C4-2B (cell line): ENCODE measurements at regions not wholly inside any gene's neighbourhood (a gene's known extent, or its start where the extent isn't known, plus 50 kb on each side); places are given as distances from the start of the nearest gene placed in this dataset.
"Not testable (repeated sequence)": the region's sequence is repeated elsewhere in the genome, so short reads cannot be mapped to it uniquely, and the experiment has no call there.

Source experiments
- H3K27ac ChIP-seq: fragments of 450-650 bp; 2 replicates; pipeline ENCODE4 v1.5.1; 2017
- ZFX ChIP-seq: fragments of 450-650 bp; IDR thresholded peaks from 2 replicates; pipeline ENCODE4 v1.6.1; 2017
- TF ChIP-seq, protein P1 (sequence below): fragments of 450-650 bp; conservative IDR thresholded peaks from 2 replicates; pipeline ENCODE4 v1.5.1; 2017; ENCODE audit warnings: mild to moderate bottlenecking

DNA sequence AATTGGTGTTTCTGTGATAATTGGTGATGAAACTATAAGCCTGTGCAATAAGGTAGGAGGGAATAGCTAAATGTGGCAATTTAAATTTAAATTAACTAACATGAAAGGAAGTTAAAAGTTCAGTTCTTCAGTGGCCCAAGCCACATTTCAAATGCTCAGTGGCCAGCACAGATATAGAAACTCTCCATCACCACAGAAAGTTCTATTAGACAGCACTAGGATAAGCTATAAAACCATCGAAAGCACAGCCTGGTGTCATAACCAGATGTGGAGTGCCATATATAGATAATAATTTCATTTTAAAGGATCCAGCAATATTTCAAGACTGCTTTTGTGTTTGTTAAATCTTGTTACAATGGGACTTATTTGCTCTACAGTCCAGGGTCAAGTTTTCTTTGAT is 119.3 kb upstream of the NR3C2 start:
- no peak overlapping the region for H3K27ac ChIP-seq

DNA sequence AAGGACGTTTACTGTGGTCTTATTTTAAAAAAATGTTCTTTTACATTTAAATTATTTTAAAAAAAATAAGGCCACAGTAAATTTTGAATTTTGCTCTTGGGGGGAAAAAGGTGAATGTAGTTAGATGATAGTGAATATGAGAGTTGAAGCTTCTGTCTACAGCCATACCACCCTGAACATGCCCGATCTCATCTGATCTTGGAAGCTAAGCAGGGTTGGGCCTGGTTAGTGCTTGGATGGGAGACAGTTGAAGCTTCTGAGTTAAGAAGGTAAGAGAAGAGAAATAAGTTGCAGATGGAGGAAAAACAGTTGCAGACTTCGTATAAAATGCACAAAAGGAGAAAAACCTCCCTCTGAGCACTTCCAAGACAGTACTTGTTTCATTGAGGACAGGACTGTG is 115.6 kb upstream of the NR3C2 start:
- TF ChIP-seq ZFX: no peak
- TF ChIP-seq, protein P1, sequence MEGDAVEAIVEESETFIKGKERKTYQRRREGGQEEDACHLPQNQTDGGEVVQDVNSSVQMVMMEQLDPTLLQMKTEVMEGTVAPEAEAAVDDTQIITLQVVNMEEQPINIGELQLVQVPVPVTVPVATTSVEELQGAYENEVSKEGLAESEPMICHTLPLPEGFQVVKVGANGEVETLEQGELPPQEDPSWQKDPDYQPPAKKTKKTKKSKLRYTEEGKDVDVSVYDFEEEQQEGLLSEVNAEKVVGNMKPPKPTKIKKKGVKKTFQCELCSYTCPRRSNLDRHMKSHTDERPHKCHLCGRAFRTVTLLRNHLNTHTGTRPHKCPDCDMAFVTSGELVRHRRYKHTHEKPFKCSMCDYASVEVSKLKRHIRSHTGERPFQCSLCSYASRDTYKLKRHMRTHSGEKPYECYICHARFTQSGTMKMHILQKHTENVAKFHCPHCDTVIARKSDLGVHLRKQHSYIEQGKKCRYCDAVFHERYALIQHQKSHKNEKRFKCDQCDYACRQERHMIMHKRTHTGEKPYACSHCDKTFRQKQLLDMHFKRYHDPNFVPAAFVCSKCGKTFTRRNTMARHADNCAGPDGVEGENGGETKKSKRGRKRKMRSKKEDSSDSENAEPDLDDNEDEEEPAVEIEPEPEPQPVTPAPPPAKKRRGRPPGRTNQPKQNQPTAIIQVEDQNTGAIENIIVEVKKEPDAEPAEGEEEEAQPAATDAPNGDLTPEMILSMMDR: no peak
- H3K27ac ChIP-seq: no peak overlapping the region

More for the DNA sequence above, 119.3 kb upstream of the NR3C2 start:
- no peak for TF ChIP-seq ZFX
- TF ChIP-seq, protein P1: no peak

DNA sequence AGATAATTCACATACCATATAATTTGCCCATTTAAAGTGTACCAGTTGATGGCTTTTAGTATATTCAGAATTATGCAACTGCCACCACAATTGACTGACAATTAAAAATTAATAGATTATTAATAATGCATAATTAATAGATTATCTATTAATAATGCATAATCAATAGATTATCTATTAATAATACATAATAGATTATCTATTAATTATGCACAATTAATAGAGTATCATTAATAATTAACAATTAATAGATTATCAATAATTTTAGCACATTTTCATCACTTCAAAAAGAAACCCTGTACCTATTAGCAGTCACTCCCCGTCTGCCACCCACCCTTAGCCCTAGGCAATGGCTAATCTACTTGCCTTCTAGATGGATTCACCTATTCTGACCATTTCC is 108.6 kb upstream of the NR3C2 start:
- no peak overlapping the region for H3K27ac ChIP-seq
- TF ChIP-seq ZFX: no peak
- TF ChIP-seq, protein P1: no peak

DNA sequence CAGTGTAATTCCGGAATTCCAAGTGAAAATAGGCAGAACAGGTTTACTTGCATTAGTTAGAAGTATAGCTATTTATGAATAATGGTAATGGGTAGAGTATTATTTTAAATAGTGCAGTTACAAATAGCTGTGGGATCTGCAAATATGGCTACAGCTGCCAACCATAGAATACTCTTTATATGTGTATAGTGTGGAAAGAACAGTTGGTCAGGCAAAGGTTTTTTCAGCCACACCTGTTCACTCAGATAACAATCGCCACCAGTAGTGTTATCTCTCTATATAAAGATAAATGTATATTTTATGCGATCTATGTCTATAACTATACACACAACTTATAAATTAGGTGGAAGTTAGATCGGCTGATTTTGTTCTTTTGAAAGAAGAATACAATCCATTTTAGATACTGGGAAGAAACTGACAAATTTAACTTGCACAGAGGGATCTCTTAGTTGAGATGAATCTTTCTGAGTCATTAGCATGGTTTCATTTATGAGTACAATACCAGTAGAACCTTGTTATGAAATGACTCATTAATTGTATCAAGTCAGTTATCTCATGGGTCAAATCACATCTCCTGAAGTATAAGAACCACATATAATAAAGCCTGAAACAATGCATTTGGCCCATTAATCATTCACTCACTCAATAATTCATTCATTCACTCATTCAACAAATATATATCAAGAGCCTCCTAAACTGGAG is 100.9 kb upstream of the NR3C2 start:
- TF ChIP-seq, protein P1: no peak
- no peak for TF ChIP-seq ZFX
- H3K27ac ChIP-seq: no peak overlapping the region

DNA sequence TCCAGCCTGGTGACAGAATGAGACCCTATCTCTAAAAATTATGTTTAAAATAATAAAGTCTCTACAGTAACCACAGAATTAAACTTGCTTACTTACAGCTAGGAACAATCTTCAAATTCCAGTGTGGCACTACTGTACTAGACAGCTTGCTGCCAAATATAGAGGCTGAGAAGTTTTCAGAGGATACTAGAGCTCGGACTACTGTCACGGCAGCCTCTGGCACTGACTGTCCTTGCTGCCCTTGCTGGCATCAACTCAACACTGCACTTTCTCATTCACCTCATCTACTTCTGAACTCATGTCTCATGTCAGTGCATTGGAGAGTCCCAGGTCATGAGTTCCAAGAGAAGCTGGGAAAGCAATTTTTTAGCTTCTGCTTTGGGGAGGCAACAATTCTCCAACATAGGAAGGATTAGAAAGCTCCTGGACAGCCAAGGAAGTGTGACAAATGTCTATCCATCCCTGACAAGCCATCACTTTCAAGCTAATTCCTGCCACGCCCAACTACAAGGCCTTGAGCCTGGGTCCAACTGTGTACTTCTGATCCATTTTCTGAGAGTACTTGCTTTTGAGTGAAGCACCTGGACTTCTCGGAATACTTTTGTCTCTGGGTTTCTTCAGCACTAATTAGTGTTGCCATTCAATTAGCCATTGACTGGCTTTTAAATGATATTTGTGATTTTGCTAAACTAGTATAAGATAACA is 98.6 kb upstream of the NR3C2 start:
- TF ChIP-seq, protein P1: no peak
- TF ChIP-seq ZFX: no peak
- H3K27ac ChIP-seq: no peak overlapping the region

DNA sequence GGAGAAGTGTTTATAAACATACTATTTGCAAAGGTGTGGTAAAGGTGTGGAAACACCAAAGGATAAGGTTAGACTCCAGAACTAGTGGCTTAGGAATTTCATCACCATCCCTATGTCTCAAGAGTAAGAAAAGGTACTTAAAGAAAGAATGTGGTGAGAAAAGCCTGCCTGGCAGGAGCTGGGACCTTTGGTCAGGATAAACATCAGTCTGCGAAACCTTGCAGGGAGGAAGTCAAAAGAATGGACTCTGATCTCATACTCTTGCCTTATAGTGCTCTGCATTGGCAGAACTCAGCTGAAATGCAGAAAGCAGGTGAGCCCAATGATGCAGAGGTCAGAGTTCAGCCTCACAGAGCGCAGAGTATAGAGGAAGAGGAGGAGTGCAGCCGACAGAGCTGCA is 97.2 kb upstream of the NR3C2 start:
- H3K27ac ChIP-seq: no peak overlapping the region
- TF ChIP-seq ZFX: no peak
- TF ChIP-seq, protein P1: no peak

DNA sequence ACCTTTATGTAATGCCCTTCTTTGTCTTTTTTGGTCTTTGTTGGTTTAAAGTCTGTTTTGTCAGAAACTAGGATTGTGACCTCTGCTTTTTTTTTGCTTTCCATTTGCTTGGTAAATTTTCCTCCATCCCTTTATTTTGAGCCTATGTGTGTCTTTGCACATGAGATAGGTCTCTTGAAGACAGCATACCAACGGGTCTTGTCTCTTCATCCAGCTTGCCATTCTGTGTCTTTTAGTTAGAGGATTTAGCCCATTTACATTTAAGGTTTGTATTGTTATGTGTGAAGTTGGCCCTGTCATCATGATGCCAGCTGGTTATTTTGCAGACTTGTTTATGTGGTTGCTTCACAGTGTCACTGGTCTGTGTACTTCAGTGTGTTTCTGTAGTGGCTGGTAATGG is 91.6 kb upstream of the NR3C2 start:
- H3K27ac ChIP-seq: not testable (repeated sequence)

DNA sequence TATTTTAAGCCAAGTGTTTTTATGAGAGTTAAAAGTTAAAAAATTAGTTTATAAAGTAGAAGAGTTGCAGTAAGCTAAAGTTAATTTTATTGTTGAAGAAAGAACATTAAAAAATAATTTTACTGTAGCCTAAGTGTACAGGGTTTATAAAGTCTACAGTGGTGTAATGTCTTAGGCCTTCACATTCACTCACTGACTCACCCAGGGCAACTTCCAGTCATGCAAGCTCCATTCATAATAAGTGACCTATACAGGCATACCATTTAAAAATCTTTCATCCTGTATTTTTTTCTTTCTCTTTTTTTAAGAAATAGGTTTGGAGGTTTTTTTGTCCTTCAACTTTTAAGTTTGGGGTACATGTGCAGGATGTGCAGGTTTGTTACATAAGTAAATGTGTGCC is 87.9 kb upstream of the NR3C2 start:
- no peak for TF ChIP-seq ZFX
- TF ChIP-seq, protein P1: no peak
- H3K27ac ChIP-seq: no peak overlapping the region
